ELF-1 (cell line): ENCODE measurements at regions not wholly inside any gene's neighbourhood (a gene's known extent, or its start where the extent isn't known, plus 50 kb on each side); places are given as distances from the start of the nearest gene placed in this dataset.
"Not testable (repeated sequence)": the region's sequence is repeated elsewhere in the genome, so short reads cannot be mapped to it uniquely, and the experiment has no call there.

ENCODE experiments used
- DNase-seq: peaks from one replicate; pipeline ENCODE4 v3.0.0-alpha.2; 2016; ENCODE audit warnings: low read depth, low spot score

DNA sequence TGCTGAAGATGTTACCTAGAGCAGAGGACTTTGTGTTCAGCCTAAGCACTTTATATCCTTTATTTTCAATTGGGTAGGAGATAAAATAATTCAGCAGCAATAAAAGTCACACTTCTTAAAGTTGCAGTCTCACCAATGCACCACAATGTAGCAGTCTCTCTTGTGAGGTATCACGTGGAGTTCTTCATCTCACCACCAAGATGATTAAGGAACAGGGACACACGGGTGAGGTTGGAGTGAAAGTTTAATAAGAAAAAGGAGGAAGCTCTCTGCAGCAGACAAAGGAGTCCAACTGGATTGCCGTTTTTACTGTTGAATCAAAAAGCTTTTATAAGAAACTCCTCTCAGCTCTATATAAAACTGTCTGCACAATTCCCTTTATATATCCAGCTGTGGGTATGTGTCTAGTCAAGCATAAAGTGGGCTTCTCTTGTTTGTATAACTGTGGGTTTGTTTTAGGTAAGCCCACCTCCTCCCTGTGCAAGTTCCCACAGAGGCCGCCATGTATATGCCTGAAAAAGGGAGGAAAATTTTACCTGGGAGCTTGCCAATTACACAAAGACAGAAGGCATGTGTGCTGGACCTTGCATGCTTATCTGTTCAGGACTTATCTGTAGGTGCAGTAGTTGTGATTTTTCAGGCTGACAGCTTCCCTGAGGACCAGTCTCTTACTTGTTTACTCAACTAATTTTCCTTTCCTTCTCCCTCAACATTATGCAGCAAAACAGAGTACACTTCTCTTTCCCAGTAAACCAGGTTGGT lies 1497.2 kb upstream of the TPTE start:
- not testable (repeated sequence) for DNase-seq

- DNase-seq = not testable (repeated sequence)
Measured at GRCh38 chr21:9026729-9027416, 1494.5 kb upstream of the TPTE start.

DNA sequence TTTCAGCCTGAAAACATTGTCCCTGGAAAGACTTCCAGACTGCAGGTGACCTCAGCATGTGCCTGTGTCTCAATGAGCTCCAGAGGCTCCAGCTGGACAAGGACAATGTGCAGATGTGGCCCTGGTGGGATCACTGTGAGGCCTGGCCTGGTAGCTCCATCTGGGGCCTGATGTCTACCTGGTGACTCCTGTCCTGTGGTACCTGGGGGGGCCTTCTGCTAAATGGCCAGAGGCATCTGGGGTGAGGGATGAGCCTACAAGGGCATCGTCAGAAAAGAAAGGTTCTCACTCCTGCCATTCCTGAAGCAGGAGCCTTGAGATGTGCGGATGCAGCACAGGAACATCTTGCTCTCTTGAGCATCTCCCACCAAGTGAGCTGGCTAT lies 1494.0 kb upstream of the TPTE start:
- DNase-seq = not testable (repeated sequence)

DNA sequence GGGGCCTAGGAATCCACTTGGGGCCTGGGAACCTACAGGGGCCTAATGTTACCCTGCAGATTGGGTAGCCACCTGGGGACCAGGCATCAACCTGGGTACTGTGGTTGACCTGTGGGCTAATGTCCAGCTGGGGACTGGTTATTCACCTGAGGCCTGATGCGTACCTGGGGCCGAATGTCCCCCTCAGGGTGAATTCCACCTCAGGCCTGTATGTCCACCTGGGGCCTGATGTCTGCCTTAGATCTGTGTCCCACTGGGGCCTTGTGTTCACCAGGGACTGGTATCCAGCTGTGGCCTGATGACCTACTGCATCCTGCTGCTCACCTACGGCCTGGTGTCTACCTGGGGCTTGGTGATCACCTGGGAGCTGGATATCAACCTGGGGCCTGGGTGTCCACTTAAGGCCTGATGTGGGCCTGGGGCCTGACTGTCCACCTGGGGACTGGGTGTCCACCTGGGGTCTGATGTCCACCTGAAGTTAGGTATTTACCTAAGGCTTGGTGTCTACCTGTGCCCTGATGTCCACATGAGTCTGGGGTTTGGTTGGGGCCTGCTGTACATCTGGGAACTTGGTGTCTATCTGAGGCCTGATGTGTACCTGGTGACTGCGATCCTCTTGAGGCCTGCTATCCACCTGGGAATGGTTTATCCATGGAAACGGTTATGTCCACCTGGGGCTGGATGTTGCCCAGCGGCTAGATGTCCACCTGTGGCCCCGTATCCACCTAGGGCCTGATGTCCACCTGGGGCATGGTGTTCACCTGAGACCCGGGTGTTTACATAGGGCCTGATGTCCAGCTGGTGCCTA lies 1492.6 kb upstream of the TPTE start:
- not testable (repeated sequence) for DNase-seq

DNA sequence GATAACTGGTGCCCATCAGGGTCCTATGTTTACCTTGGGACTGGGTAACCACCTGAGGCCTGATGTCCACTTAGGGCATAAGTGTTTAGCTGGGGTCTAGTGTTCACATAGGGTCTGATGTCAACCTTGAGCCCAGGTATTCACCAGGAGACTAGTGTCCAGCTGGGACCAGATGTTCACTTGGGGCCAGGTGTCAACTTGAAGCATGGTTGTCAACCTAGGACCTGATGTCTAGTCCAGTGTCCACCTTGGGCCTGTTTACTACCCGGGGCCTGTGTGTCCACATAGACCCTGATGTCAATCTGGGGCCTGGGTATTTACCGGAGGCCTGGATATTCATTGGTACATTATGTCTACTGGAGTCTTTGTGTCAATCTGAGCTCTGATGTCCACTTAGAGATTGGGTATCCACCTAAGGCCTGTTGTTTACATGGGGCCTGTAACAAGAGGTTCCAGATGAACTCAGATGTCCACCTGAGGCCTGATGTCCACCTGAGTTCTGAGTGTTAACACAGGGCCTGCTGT lies 1491.2 kb upstream of the TPTE start:
- not testable (repeated sequence) for DNase-seq

GRCh38 chr21:9031482-9032374 lies 1489.7 kb upstream of the TPTE start:
- DNase-seq = not testable (repeated sequence)

- DNase-seq = not testable (repeated sequence)
Measured at GRCh38 chr21:9032547-9032946, 1488.8 kb upstream of the TPTE start.

GRCh38 chr21:9033295-9033694 lies 1488.1 kb upstream of the TPTE start:
- not testable (repeated sequence) for DNase-seq

GRCh38 chr21:9034491-9035200 lies 1486.7 kb upstream of the TPTE start:
- not testable (repeated sequence) for DNase-seq

DNA sequence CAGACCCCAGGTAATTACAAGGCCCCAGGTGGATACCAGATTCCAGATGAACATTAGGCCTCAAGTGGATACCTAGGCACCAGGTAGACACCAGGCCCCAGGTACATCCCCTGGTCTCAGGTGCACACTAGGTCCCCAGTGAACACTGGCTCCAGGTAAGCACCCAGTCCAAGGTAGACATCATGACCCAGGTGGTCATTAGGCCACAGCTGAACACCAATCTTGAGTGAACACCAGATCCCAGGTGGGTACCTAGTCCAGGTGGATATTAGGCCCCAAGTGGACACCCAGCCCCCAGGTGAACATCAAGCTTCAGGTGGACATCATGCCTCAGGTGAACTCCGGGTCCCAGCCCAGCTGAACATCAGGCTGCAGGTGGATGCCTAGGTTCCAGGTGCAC lies 1486.2 kb upstream of the TPTE start:
- DNase-seq = not testable (repeated sequence)

- DNase-seq = not testable (repeated sequence)
Measured at GRCh38 chr21:9035970-9036369, 1485.4 kb upstream of the TPTE start.

DNA sequence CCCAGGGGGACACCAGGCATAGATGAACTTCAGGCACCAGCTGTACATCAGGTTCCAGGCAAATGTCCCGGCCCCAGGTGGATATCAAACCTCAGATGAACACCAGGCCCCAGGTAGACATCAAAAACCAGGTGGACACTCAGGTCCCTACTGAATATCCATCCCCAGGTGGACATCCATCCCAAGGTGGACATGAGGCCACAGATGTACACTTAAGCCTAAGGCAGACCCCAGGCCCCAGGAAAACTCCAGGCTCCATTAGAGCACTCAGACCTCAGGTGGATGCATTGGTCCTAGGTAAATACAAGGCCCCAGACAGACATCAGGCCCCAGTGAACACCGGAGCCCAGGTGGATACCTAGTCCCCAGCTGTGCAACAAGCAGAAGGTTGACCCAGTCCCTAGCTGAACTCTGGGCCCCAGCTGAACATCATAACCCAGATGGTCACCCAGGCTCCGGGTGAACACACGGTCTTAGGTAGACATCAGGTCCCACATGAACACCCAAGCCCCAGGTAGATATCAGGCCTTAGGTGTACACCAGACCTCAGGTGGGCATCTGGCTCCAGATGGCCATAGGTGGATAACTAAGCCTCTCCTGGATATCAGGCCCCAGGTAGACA lies 1484.3 kb upstream of the TPTE start:
- DNase-seq = not testable (repeated sequence)

- not testable (repeated sequence) for DNase-seq
Measured at GRCh38 chr21:9037588-9038544, 1483.5 kb upstream of the TPTE start.

DNA sequence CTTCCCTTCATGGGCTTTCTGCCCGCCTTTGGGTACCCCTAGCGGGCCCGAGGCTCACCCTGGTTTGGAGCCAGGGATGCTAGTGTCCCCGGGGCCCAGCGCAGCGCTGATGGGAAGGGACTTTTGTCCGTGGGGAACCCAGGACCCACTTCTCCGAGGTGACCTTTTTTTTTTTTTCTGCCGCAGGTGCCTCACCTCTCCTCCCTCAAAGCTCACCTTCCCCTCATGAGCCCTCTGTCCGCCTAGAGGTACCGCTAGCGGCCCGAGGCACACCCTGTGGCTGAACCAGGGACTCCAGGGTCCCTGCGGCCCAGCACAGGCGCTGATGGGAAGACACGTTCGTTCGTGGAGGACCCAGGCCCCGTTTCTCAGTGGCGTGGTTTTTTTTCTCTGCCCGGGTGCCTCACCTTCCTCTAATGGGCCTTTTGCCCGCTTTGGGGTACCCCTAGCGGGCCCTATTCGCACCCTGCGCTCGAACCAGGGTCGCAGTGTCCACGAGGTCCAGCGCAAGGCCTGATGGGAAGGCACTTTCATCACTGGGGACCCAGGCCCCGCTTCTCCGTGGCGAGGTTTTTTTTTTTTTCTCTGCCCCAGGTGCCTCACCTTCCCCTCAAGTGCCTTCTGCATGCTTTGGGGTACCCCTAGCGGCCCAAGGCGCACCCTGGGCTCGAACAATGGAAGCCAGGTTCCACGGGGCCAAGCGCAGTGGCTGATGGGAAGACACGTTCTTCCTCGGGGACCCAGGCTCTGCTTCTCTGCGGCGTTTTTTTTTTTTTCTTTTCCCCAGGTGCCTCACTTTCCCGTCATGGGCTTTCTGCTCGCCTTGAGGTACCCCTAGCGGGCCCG lies 1481.6 kb upstream of the TPTE start:
- not testable (repeated sequence) for DNase-seq

DNA sequence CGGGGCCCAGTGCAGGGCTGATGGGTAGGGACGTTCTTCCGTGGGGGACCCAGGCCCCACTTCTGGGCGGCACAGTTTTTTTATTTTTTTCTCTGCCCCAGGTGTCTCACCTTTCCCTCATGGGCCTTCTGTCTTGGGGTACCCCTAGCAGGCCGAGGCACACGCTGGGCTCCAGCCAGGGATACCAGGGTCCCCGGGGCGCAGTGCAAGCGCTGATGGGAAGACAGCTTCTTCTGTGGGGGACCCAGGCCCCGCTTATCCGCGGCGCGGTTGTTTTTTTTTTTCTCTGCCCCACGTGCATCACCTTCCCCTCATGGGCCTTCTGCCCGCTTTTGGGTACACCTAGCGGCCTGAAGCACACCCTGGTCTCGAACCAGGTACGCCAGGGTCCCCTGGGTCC lies 1481.0 kb upstream of the TPTE start:
- DNase-seq = not testable (repeated sequence)

GRCh38 chr21:9041175-9041948 lies 1480.0 kb upstream of the TPTE start:
- not testable (repeated sequence) for DNase-seq

- DNase-seq = not testable (repeated sequence)
Measured at GRCh38 chr21:9043089-9043488, 1478.3 kb upstream of the TPTE start.
